Kidney (tissue), 13 donors: ENCODE measurements at regions not wholly inside any gene's neighbourhood (a gene's known extent, or its start where the extent isn't known, plus 50 kb on each side); places are given as distances from the start of the nearest gene placed in this dataset.

Experiments
- DNase-seq, 5 donors: peaks; one replicate each; pipeline ENCODE4 v3.0.0-alpha.2; 2013 to 2020
- FAIRE-seq: peaks from 2 replicates; lab custom pipeline; 2012; peaks lifted over from hg19 to GRCh38; lab: Jason Lieb, UNC
- H3K27ac ChIP-seq, 2 donors: one replicate each; pipeline ENCODE4 v1.7.0; 2013; ENCODE audit warnings: low read depth in 2 of 2, low read length in 2 of 2, inconsistent platforms in 1 of 2
- H3K27me3 ChIP-seq: one replicate; pipeline ENCODE4 v1.7.1; 2013; ENCODE audit warnings: low read length, inconsistent platforms; ENCODE audit not compliant: control insufficient read depth, insufficient read depth
- H3K36me3 ChIP-seq, 3 donors: one replicate each; pipeline versions ENCODE4 v1.7.0 to v1.7.1; 2013; ENCODE audit warnings: low read length in 3 of 3, control low read depth in 1 of 3, inconsistent platforms in 1 of 3; ENCODE audit not compliant: insufficient read depth in 3 of 3, control insufficient read depth in 2 of 3
- H3K4me1 ChIP-seq, 3 donors: one replicate each; pipeline versions ENCODE4 v1.7.0 to v1.7.1; 2013; ENCODE audit warnings: low read length in 3 of 3, inconsistent platforms in 1 of 3, low read depth in 1 of 3; ENCODE audit not compliant: control insufficient read depth in 2 of 3, insufficient read depth in 2 of 3
- H3K4me3 ChIP-seq, 3 donors: one replicate each; pipeline versions ENCODE4 v1.7.0 to v1.8.1; 2013; ENCODE audit warnings: low read length in 3 of 3, control low read depth in 1 of 3, inconsistent platforms in 1 of 3
- H3K9ac ChIP-seq, 3 donors: one replicate each; pipeline versions ENCODE4 v1.7.0 to v1.7.1; 2013; ENCODE audit warnings: low read length in 3 of 3, control low read depth in 1 of 3, inconsistent platforms in 1 of 3
- H3K9me3 ChIP-seq, 3 donors: one replicate each; pipeline versions ENCODE4 v1.7.0 to v1.7.1; 2013; ENCODE audit warnings: low read length in 3 of 3, control low read depth in 1 of 3, inconsistent platforms in 1 of 3; ENCODE audit not compliant: control insufficient read depth in 2 of 3, insufficient read depth in 1 of 3
- CTCF ChIP-seq: IDR thresholded peaks from 3 replicates; pipeline ENCODE4 v1.5.1; 2012; ENCODE audit warnings: mild to moderate bottlenecking, moderate library complexity, borderline replicate concordance; ENCODE audit not compliant: insufficient read depth; ENCODE audit errors: extremely low read depth
- intact Hi-C: fragments of 100-400 bp; cut with DNase I; formaldehyde crosslinking; loops from one replicate; pipeline ENCODE4 v1.11.1; 2022
- donor health status: control.
- donor health status: control.
- donor health status: control.
- donor health status: control.
- donor health status: control.
- donor health status: DM: yes; HTN: yes; CAD: no.
- donor health status: Normal renal cell carcinoma (clear cell type).

GRCh38 chr1:222971146-222971545 lies 156.3 kb downstream of the DISP1 start:
- FAIRE-seq (no peak), DNase-seq (no peak)
- no peak overlapping the region for H3K4me3 ChIP-seq
- H3K27ac ChIP-seq: no peak overlapping the region
- no peaks in the 10 kb centered on the region for H3K36me3 ChIP-seq
- intact Hi-C loops: no loop called here
- H3K27me3 ChIP-seq: no peaks in the 10 kb centered on the region
- no peaks in the 10 kb centered on the region for H3K9me3 ChIP-seq
- H3K4me1 ChIP-seq: no peaks in the 10 kb centered on the region
- TF ChIP-seq CTCF: no peak
- H3K9ac ChIP-seq: no peak overlapping the region

GRCh38 chr1:222973561-222973960 lies 158.7 kb downstream of the DISP1 start:
- intact Hi-C loops: no loop called here

GRCh38 chr1:222974496-222974895 lies 159.7 kb downstream of the DISP1 start:
- FAIRE-seq (no peak), DNase-seq (peak in 2 of 5 donors; percentile 47 to 55)
- Histone ChIP-seq H3K27ac (no peak overlapping the region), H3K4me3 (no peak overlapping the region), H3K27me3 (no peaks in the 10 kb centered on the region), H3K4me1 (no peaks in the 10 kb centered on the region), H3K9ac (no peak overlapping the region), H3K36me3 (no peaks in the 10 kb centered on the region), H3K9me3 (no peaks in the 10 kb centered on the region)
- TF ChIP-seq CTCF: no peak
- intact Hi-C loops: no loop called here

More at GRCh38 chr1:222973561-222973960, 158.7 kb downstream of the DISP1 start:
- Histone ChIP-seq H3K36me3 (no peaks in the 10 kb centered on the region), H3K4me3 (no peak overlapping the region), H3K9ac (no peak overlapping the region), H3K27ac (no peak overlapping the region), H3K9me3 (no peaks in the 10 kb centered on the region), H3K4me1 (no peaks in the 10 kb centered on the region), H3K27me3 (no peaks in the 10 kb centered on the region)
- DNase-seq (no peak), FAIRE-seq (no peak)
- no peak for TF ChIP-seq CTCF

GRCh38 chr1:222975472-222976122 lies 160.8 kb downstream of the DISP1 start:
- Histone ChIP-seq H3K4me1 (no peaks in the 10 kb centered on the region), H3K36me3 (no peaks in the 10 kb centered on the region), H3K4me3 (no peak overlapping the region), H3K27me3 (no peaks in the 10 kb centered on the region), H3K27ac (no peak overlapping the region), H3K9me3 (no peaks in the 10 kb centered on the region), H3K9ac (no peak overlapping the region)
- DNase-seq: peak in 1 of 5 donors; percentile 23
- FAIRE-seq: no peak
- intact Hi-C loops: no loop called here
- no peak for TF ChIP-seq CTCF
